Activated T-helper 2 cell treated with anti-CD3 and anti-CD28 coated beads, Interferon-gamma antibody, Interleukin-2, Interleukin-4, amounts not matched to agents 10 μg/mL and 5 μg/mL and 100 μg/mL, durations not matched to agents 14 hours and 24 hours and 36 hours (primary cell): ENCODE measurements at regions not wholly inside any gene's neighbourhood (a gene's known extent, or its start where the extent isn't known, plus 50 kb on each side); places are given as distances from the start of the nearest gene placed in this dataset.

Experiments used
- DNase-seq: peaks from one replicate; pipeline ENCODE4 v3.0.0; 2021; ENCODE audit warnings: low spot score
- H3K27ac Mint-ChIP-seq: one replicate; pipeline ENCODE4 v1.8.0; 2021; ENCODE audit warnings: mixed read lengths
- H3K27me3 Mint-ChIP-seq: one replicate; pipeline ENCODE4 v1.8.0; 2021; ENCODE audit warnings: low read depth, mixed read lengths
- H3K36me3 Mint-ChIP-seq: one replicate; pipeline ENCODE4 v1.8.0; 2021; ENCODE audit warnings: low read depth, mixed read lengths
- H3K4me1 Mint-ChIP-seq: one replicate; pipeline ENCODE4 v1.8.0; 2021; ENCODE audit warnings: low read depth, mixed read lengths
- H3K4me3 Mint-ChIP-seq: one replicate; pipeline ENCODE4 v1.8.0; 2021; ENCODE audit warnings: low read depth, mild to moderate bottlenecking, moderate library complexity, mixed read lengths
- H3K9me3 Mint-ChIP-seq: one replicate; pipeline ENCODE4 v1.8.0; 2021; ENCODE audit warnings: mixed read lengths
- intact Hi-C: fragments of 100-400 bp; cut with micrococcal nuclease; formaldehyde crosslinking; loops from one replicate; pipeline ENCODE4 v1.15.1; 2023

DNA sequence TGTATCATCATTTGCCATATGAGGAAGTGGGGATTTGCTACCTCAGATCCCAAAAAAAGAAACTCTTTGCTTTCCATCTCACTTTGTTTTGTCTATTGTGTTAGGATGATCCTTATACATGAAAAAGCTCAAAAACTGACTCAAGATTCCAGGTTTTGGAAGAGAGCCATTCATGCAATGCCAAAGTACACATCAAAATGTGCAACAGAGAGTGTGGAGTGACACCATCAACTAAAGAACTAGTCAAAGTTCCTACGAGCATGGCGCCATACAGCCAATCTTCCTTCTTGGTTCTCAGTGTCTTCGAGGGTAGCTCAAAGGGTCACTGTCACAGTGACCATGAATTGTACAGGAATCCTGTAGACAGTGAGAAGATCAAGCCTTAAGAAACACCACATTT lies 255.8 kb upstream of the SASH1 start:
- intact Hi-C loops: no loop called here
- H3K27me3 Mint-ChIP-seq: no peaks in the 10 kb centered on the region
- H3K9me3 Mint-ChIP-seq: peaks cover 12% of the 10 kb centered on the region
- no peaks in the 10 kb centered on the region for H3K4me1 Mint-ChIP-seq
- no peaks in the 10 kb centered on the region for H3K36me3 Mint-ChIP-seq
- no peak for DNase-seq
- H3K27ac Mint-ChIP-seq: no peak overlapping the region
- H3K4me3 Mint-ChIP-seq: no peak overlapping the region

DNA sequence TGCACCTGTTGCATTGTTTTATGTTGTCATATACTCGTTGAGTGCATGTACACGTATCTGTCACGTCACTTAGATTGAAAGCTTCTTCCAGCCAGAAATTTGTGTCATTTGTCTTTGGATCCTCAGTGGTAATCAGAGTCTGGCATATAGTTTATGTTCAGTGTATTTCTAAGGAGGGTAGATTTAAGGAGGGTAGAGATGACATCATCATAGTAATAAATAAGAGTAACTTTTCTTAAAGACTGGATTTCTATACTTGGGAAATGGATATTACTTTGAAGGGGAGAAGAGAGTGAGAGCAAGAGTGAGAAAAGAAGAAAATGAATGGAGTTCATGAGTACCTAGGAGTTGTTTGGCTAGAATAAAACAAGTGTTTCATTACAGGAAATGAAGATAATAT lies 255.0 kb upstream of the SASH1 start:
- no peaks in the 10 kb centered on the region for H3K4me1 Mint-ChIP-seq
- DNase-seq: no peak
- H3K27ac Mint-ChIP-seq: no peak overlapping the region
- intact Hi-C loops: no loop called here
- H3K36me3 Mint-ChIP-seq: no peaks in the 10 kb centered on the region
- H3K27me3 Mint-ChIP-seq: no peaks in the 10 kb centered on the region
- H3K9me3 Mint-ChIP-seq: peaks cover 16% of the 10 kb centered on the region
- H3K4me3 Mint-ChIP-seq: no peak overlapping the region

DNA sequence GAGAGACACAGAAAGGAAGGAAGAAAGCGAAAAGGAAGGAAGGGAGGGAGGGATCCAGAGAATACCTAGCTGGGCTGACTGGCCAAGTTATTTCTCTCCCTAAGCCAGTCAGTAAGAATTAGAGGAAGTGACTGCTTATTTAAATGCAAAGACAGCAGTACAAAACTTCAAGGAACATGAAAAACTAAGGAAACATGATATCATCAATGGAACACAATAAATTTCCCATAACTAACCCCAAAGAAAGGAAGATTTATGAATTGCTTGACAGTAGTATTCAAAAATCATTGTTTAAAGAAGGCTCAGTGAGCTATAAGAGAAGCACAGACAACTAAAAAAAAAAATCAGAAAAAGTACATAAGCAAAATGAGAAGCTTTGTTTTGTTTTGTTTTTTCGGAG lies 252.3 kb upstream of the SASH1 start:
- intact Hi-C loops: no loop called here
- no peak overlapping the region for H3K4me3 Mint-ChIP-seq

DNA sequence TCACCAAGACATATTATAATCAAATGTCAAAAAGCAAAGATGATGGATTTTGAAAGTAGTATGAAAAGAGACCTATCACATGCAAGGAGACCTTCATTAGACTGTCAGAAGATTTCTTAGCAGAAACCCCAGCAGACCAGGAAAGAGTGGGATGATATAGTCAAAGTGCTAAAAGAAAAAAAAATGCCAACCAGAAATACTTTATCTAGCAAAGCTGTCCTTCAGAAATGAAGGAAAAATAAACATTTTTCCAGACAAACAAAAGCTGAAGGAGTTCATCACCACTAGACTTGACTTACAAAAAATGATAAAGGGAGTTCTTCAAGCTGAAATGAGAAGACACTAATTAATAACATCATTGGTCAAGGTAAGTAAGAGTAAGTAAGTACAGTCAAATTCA lies 251.2 kb upstream of the SASH1 start:
- Mint-ChIP-seq H3K9me3 (peaks cover 16% of the 10 kb centered on the region), H3K27ac (no peak overlapping the region), H3K4me1 (no peaks in the 10 kb centered on the region), H3K36me3 (no peaks in the 10 kb centered on the region), H3K27me3 (no peaks in the 10 kb centered on the region), H3K4me3 (no peak overlapping the region)
- DNase-seq: no peak
- intact Hi-C loops: no loop called here

More for the DNA sequence above, 252.3 kb upstream of the SASH1 start:
- no peaks in the 10 kb centered on the region for H3K27me3 Mint-ChIP-seq
- no peaks in the 10 kb centered on the region for H3K36me3 Mint-ChIP-seq
- no peak overlapping the region for H3K27ac Mint-ChIP-seq
- no peak for DNase-seq
- peaks cover 16% of the 10 kb centered on the region for H3K9me3 Mint-ChIP-seq
- no peaks in the 10 kb centered on the region for H3K4me1 Mint-ChIP-seq

DNA sequence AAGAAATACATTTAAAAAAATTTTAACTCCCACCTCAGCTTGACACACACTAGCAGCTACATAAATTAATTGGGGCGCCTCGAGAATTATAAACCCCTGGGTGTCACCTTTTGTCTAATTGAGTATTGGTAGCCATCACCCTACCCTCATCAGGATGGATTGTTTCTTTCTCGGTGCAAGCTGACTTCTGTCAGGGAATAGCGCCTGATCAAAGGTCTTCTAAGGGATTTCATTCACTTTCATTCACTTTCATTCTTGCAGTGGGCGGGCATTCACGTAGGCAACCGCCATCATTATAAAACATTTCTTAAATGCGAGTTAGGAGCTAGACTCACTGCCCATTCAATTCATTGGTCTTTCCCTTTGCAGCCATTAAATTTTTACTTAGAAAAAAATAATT lies 239.2 kb upstream of the SASH1 start:
- Mint-ChIP-seq H3K27me3 (no peaks in the 10 kb centered on the region), H3K36me3 (no peaks in the 10 kb centered on the region), H3K27ac (no peak overlapping the region), H3K4me3 (no peak overlapping the region), H3K9me3 (no peaks in the 10 kb centered on the region), H3K4me1 (no peaks in the 10 kb centered on the region)
- intact Hi-C loops: no loop called here
- no peak for DNase-seq

DNA sequence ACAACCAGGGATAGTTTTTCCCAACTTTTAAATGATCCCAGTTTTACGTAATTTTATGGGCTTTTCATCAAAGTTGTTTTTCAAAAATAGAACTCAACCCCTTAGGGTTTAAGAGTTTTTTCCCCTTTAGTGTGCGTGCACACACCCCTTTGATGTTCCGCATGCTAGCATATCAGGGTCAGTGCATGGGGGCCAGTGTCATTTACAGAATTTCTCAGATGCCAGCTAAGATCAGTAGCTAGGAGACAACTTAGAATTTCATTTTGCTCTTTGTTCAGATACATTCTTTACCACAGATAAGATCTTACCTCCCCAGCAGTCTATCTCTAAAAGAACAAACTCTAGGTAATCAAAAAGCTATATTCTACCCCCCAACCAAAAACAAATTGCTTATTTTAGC lies 238.5 kb upstream of the SASH1 start:
- H3K36me3 Mint-ChIP-seq: no peaks in the 10 kb centered on the region
- no peaks in the 10 kb centered on the region for H3K9me3 Mint-ChIP-seq
- no peak overlapping the region for H3K4me3 Mint-ChIP-seq
- intact Hi-C loops: no loop called here
- no peaks in the 10 kb centered on the region for H3K4me1 Mint-ChIP-seq
- H3K27me3 Mint-ChIP-seq: no peaks in the 10 kb centered on the region
- DNase-seq: no peak
- H3K27ac Mint-ChIP-seq: no peak overlapping the region

DNA sequence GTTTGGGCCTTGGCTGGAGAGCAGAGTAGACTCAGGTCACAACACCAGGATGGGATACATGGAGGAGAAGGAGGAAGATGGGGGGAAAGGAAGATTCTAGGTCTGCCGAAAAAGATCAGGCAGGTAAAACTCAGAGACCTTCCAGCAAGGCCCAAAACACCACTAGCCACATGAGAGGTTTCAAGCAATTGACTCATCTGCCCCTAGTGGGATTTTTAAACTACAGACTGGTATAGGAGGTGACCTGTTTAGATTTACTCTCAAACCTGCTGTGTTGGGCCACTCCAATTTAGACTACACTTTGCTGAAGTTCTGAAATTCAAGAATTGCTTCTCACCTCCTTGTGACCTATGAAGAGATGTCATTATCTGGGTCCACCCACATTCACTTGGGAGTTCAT lies 236.9 kb upstream of the SASH1 start:
- DNase-seq: no peak
- intact Hi-C loops: no loop called here
- Mint-ChIP-seq H3K9me3 (no peaks in the 10 kb centered on the region), H3K4me3 (no peak overlapping the region), H3K36me3 (no peaks in the 10 kb centered on the region), H3K27me3 (no peaks in the 10 kb centered on the region), H3K27ac (no peak overlapping the region), H3K4me1 (no peaks in the 10 kb centered on the region)

DNA sequence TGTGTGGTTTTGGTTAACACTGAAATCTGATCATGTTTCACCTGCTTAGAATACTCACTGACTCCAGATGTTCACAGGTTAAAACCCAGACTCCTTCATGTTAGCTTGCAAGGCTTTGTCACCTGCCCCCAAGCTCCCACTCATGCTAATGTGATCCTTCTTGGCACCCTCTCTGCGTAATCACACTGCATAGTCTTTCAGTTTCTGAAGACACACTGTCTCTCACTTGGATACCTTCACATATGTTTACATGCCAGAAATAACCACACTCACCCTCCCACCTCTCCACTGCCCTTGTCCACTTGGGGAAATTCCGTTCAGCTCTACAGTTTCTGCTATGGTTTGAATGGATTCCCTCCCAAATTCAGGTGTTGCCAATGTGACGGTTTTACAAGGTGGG lies 234.7 kb upstream of the SASH1 start:
- Mint-ChIP-seq H3K4me1 (no peaks in the 10 kb centered on the region), H3K27me3 (no peaks in the 10 kb centered on the region), H3K36me3 (no peaks in the 10 kb centered on the region), H3K9me3 (no peaks in the 10 kb centered on the region), H3K27ac (no peak overlapping the region), H3K4me3 (no peak overlapping the region)
- DNase-seq: no peak
- intact Hi-C loops: no loop called here

DNA sequence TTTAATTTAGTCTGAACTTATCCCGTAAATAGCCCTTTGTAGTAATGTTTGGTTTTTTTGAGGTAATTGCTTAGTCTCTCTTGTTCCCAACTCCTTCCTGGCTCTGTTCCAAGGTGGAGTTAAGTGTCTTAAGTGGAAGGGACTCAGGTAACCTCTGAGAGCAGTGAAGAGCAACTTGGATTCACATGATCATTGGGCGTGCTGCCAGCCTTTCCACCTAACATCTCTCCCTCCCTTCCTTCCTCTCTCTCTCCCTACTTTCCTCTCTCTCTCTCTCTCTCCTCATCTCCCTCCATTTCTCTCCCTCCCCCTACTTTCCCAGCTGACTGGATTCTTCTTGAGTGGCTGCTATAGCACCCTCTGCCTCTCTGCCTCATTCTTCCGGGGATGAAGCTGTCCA lies 232.9 kb upstream of the SASH1 start:
- H3K27ac Mint-ChIP-seq: no peak overlapping the region
- H3K4me1 Mint-ChIP-seq: no peaks in the 10 kb centered on the region
- intact Hi-C loops: no loop called here
- H3K9me3 Mint-ChIP-seq: no peaks in the 10 kb centered on the region
- DNase-seq: no peak
- H3K27me3 Mint-ChIP-seq: no peaks in the 10 kb centered on the region
- no peak overlapping the region for H3K4me3 Mint-ChIP-seq
- no peaks in the 10 kb centered on the region for H3K36me3 Mint-ChIP-seq

DNA sequence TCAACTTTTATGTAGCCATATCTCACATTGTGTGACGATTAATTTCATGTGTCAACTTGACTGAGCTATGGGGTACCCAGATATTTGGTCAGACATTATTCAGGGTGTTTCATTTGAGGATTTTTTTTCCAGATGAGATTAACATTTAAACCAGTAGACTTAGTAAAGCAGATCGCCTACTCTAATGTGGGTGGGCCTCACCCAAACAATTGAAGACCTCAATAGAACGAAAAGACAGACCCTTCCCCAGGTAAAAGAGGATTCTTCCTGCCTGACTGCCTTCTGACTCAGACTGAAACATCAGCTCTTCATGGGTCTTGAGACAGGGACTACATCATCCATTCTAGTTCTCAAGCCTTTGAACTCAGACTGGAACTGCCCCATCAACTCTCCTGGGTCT lies 231.7 kb upstream of the SASH1 start:
- intact Hi-C loops: no loop called here
- H3K4me3 Mint-ChIP-seq: no peak overlapping the region
- no peak for DNase-seq
- H3K4me1 Mint-ChIP-seq: no peaks in the 10 kb centered on the region
- H3K27ac Mint-ChIP-seq: no peak overlapping the region
- no peaks in the 10 kb centered on the region for H3K27me3 Mint-ChIP-seq
- H3K36me3 Mint-ChIP-seq: no peaks in the 10 kb centered on the region
- H3K9me3 Mint-ChIP-seq: no peaks in the 10 kb centered on the region

DNA sequence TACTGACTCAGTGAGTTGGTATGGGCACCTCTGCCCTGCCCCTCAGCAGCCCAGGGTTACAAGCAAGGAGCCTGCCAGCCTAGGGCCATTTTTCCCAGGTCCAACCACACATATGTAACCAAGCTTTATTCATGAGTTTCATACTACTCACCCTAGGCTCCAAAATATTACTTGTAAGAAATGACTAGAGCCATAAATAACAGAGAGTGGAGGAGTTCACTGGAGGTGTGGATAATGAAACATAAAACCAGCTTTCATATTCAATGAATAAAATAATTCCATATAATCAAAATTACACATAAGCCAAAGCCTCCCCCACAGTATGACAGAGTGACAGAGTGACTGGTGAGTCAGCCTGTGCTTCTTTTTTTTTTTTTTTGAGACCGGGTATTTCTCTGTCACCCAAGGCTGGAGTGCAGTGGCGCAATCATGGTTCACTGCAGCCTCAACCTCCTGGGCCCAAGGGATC lies 229.8 kb upstream of the SASH1 start:
- no peak for DNase-seq
- Mint-ChIP-seq H3K9me3 (no peaks in the 10 kb centered on the region), H3K4me1 (no peaks in the 10 kb centered on the region), H3K27me3 (no peaks in the 10 kb centered on the region), H3K4me3 (no peak overlapping the region), H3K36me3 (no peaks in the 10 kb centered on the region), H3K27ac (no peak overlapping the region)
- intact Hi-C loops: no loop called here

DNA sequence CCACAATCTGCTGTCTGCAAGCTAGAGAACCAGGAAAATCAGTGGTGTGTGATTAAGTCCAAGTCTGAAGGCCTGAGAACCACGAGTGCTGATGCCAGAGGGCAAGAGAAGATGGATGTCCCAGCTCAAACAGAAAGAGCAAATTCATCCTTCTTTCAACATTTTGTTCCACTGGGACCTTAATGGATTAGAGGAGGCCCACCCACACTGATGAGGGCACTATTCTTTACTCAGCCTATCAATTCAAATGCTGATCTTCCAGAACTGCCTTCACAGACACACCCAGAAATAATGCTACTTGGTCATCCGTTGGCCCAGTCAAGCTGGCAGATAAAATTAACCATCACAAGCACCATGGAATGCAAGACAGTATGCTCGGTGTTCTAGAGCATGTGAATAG lies 226.6 kb upstream of the SASH1 start:
- intact Hi-C loops: no loop called here
- Mint-ChIP-seq H3K27me3 (no peaks in the 10 kb centered on the region), H3K4me1 (no peaks in the 10 kb centered on the region), H3K36me3 (no peaks in the 10 kb centered on the region), H3K4me3 (no peak overlapping the region), H3K9me3 (no peaks in the 10 kb centered on the region), H3K27ac (no peak overlapping the region)
- DNase-seq: no peak

DNA sequence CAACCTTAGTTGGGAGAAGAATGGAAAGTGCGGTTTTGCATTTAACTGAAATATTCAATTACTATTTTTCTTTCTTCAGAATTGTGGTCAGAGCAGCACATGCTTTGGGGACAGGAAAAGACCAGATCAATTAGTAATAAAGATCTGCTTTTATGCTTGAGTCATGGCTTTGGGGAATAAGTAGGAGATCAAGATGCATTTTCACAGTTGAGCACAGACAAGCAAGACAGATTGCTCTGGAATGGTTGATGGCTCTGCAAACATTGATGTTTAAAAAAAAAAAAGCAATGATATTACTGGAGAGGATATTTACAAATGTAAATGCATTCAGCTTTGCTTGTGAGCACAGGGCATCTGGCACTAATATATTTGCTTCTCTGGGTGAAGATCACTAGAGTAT lies 224.4 kb upstream of the SASH1 start:
- no peak for DNase-seq
- H3K9me3 Mint-ChIP-seq: no peaks in the 10 kb centered on the region
- intact Hi-C loops: no loop called here
- no peaks in the 10 kb centered on the region for H3K27me3 Mint-ChIP-seq
- no peaks in the 10 kb centered on the region for H3K4me1 Mint-ChIP-seq
- no peaks in the 10 kb centered on the region for H3K36me3 Mint-ChIP-seq
- H3K27ac Mint-ChIP-seq: no peak overlapping the region
- no peak overlapping the region for H3K4me3 Mint-ChIP-seq

DNA sequence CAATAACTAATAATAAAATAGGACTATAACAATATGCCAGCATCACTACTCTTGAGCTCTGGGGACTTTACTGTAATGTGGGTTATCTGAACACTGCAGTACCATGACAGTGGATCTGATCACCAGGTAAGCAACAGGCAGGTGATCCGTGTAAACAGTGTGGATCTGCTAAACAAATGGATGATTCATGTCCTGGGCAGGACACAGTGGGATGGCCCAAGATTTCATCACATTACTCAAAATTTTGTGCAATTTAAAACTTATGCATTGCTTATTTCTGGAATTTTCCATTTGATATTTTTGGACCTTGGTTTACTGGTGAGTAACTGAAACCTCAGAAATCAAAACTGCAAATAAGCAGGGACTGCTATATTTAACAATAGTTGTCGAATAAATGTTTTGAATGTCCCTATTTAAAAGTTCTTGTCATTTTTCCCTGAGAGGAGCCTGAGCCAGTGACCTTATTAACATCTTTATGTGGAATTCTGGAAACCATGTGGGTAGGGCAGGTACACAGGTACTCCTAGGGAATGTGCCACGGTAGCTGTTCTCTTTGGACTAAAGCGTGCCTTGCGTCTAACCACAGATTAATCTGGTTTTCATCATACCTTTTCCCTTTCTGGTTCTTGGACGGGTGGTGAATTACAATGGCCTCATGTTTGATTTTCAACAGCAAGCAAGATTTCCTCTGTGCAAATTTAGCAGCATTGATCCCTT lies 214.5 kb upstream of the SASH1 start:
- H3K27me3 Mint-ChIP-seq: no peaks in the 10 kb centered on the region
- DNase-seq: no peak
- no peaks in the 10 kb centered on the region for H3K36me3 Mint-ChIP-seq
- no peak overlapping the region for H3K4me3 Mint-ChIP-seq
- H3K27ac Mint-ChIP-seq: no peak overlapping the region
- H3K4me1 Mint-ChIP-seq: no peaks in the 10 kb centered on the region
- no peaks in the 10 kb centered on the region for H3K9me3 Mint-ChIP-seq
- intact Hi-C loops: no loop called here
